ENCODE measurements at regions not wholly inside any gene's neighbourhood (a gene's known extent, or its start where the extent isn't known, plus 50 kb on each side); places are given as distances from the start of the nearest gene placed in this dataset.
"Not testable (repeated sequence)": the region's sequence is repeated elsewhere in the genome, so short reads cannot be mapped to it uniquely, and the experiment has no call there.

DNA sequence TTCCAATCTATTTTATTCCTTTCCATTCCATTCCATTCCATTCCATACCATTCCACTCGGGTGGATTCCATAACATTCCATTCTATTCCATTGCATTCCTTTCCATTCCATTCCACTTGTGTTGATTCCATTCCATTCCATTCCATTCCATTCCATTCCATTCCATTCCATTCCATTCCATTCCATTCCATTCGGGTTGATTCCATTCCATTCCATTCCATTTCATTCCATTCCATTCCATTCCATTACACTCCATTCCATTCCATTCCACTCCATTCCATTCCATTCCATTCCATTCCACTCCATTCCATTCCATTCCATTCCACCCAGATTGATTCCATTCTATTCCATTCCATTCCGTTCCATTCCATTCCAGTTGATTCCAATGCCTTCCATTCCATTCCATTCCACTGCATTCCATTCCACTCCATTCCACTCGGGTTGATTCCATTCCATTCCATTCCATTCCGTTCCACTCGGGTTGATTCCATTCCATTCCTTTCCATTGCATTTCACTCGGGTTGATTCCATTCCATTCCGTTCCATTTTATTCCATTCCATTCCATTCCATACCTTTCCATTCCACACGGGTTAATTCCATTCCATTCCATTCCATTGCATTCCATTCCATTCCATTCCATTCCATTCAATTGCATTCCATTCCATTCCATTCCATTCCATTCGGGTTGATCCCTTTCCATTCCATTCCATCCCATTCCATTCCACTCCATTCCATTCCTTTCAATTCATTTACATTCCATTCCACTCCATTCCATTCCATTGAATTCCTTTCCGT is 168.4 kb downstream of the CWH43 start:
- not testable (repeated sequence) for H3K27ac ChIP-seq

DNA sequence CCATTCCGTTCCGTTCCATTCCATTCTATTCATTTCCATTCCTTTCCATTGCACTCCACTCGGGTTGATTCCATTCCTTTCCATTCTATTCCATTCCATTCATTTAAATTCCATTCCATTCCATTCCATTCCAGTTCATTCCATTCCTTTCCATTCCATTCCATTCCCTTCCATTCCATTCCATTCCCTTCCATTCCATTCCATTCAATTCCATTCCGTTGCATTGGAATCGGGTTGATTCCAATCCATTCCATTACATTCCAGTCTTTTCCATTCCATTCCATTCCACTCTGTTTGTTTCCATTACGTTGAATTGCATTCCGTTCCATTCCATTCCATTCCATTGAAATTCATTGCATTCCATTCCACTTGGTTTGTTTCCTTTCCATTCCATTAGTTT is 169.2 kb downstream of the CWH43 start:
- not testable (repeated sequence) for H3K27ac ChIP-seq

DNA sequence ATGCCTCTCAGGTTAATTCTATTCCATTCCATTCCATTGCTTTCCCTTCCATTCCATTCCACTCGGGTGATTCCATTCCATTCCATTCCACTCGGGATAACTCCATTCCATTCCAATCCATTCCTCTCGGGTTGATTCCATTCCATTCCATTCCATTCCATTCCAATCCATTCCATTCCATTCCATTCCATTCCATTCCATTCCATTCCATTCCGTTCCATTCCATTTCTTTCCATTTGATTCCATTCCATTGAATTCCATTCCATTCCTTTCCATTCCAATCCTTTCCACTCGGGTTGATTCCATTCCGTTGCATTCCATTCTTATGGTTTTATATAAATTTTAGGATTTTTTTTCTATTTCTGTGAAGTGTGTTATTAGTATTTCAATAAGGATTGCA is 170.2 kb downstream of the CWH43 start:
- H3K27ac ChIP-seq, result not testable (repeated sequence)

DNA sequence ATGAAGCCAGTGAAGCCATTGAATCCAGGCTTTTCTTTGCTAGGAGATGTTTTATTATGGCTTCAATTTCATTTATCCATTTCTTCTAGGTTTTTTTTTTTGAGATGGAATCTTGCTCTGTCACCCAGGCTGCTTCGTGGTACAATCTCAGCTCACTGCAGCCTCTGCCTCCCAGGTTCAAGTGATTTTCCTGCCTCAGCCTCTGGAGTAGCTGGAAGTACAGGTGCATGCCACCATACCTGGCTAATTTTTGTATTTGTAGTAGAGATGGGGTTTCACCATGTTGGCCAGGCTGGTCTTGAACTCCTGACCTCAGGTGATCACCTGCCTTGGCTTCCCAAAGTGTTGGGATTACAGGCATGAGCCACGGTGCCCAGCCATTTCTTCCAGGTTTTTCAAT is 171.6 kb downstream of the CWH43 start:
- not testable (repeated sequence) for H3K27ac ChIP-seq

DNA sequence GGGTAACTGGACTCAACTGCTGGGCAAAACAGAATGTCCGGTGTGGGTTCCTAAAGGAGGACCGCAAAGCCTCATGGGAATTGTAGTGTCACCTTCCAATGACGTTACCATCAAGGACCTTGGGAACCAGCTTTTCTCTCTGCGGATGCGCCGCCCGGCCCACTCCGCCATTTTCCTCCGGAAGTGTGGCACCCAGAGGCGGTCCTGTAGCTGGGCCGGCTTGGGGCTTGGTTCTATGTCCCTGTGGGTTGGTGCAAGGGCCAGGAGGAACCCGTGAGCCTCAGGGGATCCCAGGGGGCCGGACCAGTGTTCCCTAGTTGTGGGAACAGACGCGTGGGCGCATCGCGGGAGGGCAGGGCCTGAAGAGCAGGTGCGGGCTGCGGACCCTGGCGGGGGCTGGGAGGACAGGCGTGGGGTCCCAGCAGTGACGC is 175.1 kb downstream of the CWH43 start:
- H3K27ac ChIP-seq, result peak overlapping the region; percentile 82

DNA sequence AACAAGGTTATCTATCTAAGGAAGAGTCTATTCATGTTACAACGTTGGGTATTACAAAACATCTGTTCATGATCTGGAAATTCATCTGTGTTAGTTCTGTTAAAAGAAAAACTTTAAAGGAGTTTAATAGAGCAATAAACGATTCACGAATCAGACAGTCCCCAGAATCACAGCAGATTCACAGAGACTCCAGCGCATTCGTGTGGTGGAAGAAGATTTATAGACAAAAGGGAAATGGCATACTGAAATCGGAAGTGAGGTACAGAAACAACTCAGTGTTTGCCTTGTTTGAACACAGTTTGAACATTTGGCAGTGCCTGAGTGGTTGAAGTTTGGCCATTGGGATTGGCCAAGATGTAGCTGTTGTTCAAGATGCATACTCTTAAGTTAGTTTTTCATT is 178.8 kb downstream of the CWH43 start:
- not testable (repeated sequence) for H3K27ac ChIP-seq

DNA sequence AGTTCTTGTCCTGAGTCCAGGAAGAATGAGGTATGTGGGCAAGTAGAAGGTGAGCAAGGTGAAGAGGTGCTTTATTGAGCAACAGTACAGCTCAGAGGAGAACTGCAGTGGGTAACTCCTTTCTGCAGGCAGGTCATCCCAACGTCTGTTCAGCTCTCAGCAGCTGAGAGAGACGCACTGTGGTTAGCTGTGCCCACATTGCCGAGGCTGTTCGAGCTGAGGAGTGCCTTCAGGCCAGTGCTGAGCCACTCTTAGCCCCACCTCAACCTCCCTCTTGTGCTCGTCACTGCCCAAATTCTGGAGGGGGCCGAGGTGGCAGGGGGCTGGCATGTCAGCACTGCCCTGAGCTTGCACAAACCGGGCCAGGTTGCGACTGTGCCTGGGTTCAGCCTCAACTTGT is 191.8 kb downstream of the CWH43 start:
- H3K27ac ChIP-seq, result not testable (repeated sequence)

DNA sequence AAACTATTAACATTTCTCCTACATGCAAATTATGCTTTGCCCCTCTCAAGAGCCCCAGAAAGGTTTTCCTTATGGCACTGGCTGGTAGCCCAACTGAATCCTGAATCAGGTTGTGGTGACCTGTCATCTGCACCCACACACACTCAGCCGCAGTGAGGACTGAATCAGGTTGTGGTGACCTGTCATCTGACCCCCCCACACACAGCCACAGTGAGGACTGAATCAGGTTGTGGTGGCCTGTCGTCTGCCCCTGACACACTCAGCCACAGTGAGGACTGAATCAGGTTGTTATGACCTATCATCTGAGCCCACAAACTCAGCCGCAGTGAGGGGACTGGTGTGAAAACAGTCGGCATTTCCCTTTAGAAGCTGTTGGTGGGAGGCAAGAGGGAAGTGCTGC is 195.0 kb downstream of the CWH43 start:
- not testable (repeated sequence) for H3K27ac ChIP-seq

DNA sequence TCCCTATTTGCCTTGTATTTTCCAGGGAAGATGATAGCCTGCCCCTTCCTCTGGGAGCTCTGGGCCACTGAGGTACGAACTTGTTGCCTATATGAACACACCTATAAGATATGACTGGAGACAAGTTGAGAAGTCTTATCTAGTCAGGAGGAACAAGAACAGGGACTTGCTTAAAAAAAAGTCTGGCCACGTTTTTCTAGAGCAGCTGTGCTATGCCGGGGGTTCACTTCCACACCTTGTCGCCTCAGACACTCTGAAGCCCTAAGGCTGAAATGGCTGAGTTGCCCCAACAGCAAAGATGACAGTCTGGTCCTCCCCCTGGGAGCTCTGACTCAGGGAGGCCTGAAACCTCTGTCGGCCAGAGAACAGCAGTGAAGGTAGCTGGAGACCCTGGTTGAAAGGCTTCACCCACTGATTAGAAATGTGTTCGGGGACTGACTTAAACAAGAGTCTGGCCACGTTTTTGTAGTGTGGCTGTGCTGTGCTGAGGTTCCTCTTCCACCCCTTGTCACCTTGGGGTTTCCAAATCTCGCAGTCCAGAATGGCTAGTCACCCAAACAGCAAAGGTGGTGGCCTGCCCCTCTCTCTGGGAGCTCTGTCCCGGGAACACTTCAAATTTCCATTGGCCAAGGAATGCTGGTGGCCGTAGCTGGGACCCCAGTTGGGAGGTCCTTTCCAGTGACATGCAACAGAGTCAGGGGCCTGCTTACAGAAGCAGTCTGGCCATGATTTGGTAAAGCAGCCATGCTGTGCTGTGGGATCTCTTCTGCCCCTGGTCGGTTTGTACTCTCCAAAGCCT is 225.5 kb downstream of the CWH43 start:
- H3K27ac ChIP-seq, result not testable (repeated sequence)

DNA sequence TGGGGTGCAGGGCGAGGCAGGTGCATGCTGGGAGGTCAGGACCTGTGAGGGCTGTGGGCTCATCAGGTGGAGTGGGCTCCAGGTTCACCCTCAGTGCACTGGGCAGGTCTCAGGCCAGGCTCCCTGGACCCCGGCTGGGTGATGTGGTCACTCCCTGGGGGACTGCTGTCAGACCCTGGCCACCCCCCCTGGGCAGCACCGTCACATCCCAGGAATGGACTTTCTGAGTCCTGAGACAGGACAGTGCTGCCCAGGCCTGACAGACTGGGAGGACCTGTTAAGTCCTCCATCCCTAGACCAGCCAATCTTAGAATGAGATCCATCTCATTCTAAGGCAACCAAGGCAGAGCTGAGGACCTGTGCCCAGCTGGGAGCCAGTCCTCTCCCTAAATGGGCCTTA is 227.2 kb downstream of the CWH43 start:
- not testable (repeated sequence) for H3K27ac ChIP-seq

DNA sequence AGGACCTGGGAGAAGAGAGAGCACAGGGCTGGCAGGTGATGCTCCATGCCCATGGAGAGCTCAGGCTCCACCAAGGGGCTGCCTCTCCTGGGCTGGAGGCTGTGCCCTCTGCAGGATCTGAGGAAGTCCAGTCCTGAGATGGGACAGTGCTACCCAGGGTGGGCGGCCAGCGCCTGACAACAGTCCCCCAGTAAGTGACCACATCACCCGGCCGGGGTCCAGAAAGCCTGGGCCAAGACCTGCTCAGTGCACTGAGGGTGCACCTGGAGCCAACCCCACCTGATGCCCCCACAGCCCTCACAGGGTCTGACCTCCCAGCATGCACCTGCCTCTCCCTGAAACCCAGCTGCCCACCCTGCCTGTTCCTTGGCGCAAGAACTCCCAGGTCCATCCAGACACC is 227.7 kb downstream of the CWH43 start:
- not testable (repeated sequence) for H3K27ac ChIP-seq

DNA sequence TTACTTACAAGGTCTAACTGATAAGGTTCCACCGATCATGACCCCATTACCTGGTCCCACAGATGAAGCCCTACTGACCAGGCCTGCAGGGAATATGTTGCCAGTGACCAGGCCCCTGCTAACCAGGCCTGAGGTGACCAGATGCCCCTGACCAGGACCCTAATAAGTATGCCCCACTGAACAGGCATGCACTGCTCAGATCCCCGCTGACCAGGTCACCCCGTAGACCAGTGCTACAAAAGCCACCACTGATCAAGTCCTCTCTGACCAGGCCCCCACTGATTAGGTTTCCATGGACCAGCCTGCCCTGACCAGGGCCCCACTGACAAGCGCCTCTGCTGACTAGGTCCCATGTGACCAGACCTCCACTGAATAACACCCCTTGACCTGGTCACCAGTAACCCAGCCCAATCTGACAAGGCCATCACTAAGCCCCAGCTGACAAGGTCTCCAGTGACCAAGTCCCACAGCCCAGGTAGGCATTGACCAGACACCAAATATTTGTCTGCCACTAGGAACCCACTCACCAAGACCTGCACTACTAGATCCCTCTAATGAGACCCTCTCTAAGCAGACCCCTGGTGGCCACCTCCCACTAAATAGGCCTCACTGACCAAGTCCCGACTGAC is 228.5 kb downstream of the CWH43 start:
- H3K27ac ChIP-seq, result not testable (repeated sequence)

DNA sequence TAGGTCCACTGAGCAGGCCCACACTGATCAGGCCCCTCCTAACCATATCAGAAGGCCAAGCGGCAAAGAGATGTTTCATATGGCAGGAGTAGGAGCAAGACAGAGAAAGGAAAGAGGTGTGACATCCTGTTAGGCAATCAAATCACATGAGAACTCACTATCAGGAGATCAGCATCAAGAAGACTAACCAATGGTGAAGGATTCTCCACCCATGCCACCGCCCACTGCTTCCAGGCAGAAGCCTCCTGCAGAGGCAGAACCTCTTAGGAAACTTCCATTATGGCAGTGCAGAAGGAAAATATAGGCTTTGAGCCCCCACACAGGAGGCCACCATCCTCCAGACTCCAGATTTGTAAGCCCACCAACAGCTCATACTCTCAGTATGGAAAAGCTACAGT is 229.0 kb downstream of the CWH43 start:
- H3K27ac ChIP-seq, result not testable (repeated sequence)

DNA sequence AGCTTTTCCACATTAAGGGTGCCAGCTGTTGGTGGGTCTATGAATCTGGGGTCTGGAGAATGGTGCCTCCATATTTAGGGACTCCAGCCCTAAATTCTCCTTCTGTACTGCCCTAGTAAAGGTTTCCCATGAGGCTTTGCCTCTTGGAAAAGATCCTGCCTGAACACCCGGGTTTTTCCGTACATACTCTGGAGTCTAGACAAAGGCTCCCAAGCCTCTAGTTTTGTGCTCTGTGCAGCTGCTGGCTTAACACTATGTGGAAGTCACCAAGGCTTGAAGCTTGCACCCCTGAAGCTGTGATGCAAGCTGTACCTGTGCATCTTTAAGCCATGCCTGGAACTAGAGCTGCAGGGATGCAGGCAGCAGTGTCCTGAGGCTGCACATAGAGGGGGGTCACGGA is 230.5 kb downstream of the CWH43 start:
- not testable (repeated sequence) for H3K27ac ChIP-seq

DNA sequence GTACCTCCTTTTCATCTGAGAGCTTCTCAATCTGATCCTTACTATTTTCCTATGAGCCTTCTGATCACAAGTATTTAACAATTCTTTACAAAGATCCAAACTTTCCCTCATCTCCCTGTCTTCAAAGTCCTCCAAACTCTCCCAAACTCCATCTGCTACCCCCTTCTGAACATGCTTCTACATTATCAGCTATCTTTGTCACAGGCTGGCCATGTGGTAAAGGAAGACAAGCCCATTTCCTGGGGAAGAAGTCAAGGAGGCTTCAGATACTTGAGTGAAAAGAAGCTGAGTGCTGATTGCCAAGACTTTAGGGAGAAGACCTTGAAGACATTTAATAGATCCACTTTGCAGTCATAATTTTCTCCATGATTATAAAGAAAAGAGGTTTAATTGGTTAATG is 231.4 kb downstream of the CWH43 start:
- TF ChIP-seq ZFX (IDR thresholded peaks at IDR 0.05), result no peak
- TF ChIP-seq, protein P1, sequence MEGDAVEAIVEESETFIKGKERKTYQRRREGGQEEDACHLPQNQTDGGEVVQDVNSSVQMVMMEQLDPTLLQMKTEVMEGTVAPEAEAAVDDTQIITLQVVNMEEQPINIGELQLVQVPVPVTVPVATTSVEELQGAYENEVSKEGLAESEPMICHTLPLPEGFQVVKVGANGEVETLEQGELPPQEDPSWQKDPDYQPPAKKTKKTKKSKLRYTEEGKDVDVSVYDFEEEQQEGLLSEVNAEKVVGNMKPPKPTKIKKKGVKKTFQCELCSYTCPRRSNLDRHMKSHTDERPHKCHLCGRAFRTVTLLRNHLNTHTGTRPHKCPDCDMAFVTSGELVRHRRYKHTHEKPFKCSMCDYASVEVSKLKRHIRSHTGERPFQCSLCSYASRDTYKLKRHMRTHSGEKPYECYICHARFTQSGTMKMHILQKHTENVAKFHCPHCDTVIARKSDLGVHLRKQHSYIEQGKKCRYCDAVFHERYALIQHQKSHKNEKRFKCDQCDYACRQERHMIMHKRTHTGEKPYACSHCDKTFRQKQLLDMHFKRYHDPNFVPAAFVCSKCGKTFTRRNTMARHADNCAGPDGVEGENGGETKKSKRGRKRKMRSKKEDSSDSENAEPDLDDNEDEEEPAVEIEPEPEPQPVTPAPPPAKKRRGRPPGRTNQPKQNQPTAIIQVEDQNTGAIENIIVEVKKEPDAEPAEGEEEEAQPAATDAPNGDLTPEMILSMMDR (conservative IDR thresholded peaks at IDR 0.05), result no peak
- no peak overlapping the region for H3K27ac ChIP-seq

DNA sequence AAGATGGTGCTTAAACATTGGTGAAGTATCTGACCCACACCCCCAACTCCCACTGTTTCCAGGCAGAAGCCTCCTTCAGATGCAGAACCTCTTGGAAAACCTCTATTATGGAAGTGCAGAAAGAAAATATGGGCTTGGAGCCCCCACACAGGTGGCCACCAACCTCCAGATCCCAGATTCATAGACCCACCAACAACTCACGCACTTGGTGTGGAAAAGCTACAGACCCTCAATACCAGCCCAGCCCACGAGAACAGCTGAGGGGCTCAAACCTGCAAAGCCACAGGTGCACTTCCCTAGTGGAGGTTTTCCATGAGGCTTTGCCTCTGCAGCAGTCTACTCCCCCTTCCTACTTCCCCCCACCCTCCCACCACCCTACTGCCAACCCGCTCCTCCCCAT is 232.0 kb downstream of the CWH43 start:
- H3K27ac ChIP-seq, result not testable (repeated sequence)

DNA sequence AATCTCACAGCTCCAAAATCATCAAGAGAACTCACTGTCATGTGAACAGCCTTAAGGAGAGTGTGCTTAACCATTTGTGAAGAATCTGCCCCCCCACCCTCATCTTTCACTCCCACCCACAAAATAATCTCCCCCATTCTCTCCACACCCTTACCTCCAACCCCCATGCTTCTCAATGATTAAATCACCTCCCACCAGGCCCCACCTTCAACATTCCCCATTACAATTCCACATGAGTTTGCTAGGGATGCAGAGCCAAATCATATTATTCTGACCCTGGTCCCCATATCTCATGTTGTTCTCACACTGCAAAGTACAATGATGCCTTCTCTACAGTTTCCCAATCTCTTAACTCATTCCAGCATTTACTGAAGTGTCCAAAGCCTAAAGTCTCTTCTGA is 232.9 kb downstream of the CWH43 start:
- not testable (repeated sequence) for H3K27ac ChIP-seq

DNA sequence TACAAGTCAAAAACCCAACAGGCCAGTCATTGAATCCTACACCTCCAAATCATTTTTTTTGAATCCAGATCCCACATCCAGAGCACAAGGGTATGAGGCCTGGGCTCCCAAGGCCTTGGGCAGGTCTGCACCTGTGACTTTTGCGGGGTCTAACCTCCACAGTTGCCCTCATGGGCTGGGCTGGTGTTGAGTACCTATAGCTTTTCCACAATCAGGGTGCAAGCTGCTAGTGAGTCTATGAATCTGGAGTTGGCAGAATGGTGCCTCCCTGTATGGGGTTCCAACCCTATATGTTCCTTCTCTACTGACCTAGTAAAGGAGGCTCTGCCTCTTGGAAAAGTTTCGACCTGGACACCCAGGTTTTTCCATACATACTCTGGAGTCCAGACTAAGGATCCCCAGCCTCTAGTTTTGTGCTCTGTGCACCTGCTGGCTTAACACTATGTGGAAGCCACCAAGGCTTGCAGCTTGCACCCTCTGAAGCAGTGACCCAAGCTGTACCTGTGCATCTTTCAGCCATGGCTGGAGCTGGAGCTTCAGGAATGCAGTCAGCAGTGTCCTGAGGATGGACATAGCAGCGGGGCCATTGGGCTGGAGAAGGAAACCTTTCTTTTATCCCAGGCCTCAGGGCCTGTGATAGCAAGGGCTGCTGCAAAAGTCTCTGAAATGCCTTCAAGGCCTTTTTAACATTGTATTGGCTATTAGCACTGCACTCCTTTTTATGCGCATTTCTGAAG is 233.6 kb downstream of the CWH43 start:
- H3K27ac ChIP-seq, result not testable (repeated sequence)
